ENCODE measurements at regions not wholly inside any gene's neighbourhood (a gene's known extent, or its start where the extent isn't known, plus 50 kb on each side); places are given as distances from the start of the nearest gene placed in this dataset.

DNA sequence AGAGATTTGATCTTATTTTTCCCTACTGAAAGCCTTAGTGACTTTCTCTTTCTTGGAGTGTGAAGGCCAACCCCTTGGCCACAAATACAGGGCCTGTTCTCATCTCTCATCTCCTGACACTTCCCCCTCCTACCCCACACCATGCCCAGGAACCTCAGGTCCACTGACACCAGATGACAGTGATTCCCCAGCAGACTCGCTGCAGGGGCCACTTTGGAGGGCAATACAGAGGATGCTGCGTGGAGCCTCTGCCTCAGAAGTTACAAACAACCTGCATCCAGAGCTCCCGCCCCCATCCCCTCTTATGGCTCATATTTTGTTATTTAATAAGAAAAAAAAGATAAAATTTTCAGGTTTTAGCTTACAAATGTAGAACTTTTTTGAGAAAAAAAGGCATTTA is 70.1 kb upstream of the LGALSL start:
- Histone ChIP-seq H3K4me3 (no peak overlapping the region), H3K27ac (no peak overlapping the region), H3K27me3 (replicated peaks; ENCODE audit: insufficient read depth) (no peaks in the 10 kb centered on the region), H3K36me3 (no peaks in the 10 kb centered on the region), H3K4me1 (ENCODE audit: control insufficient read depth in 1 of 2, low read depth in 2 of 2) (no peaks in the 10 kb centered on the region), H3K9me3 (no peaks in the 10 kb centered on the region)
- TF ChIP-seq, protein P1, sequence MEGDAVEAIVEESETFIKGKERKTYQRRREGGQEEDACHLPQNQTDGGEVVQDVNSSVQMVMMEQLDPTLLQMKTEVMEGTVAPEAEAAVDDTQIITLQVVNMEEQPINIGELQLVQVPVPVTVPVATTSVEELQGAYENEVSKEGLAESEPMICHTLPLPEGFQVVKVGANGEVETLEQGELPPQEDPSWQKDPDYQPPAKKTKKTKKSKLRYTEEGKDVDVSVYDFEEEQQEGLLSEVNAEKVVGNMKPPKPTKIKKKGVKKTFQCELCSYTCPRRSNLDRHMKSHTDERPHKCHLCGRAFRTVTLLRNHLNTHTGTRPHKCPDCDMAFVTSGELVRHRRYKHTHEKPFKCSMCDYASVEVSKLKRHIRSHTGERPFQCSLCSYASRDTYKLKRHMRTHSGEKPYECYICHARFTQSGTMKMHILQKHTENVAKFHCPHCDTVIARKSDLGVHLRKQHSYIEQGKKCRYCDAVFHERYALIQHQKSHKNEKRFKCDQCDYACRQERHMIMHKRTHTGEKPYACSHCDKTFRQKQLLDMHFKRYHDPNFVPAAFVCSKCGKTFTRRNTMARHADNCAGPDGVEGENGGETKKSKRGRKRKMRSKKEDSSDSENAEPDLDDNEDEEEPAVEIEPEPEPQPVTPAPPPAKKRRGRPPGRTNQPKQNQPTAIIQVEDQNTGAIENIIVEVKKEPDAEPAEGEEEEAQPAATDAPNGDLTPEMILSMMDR (IDR thresholded peaks at IDR 0.05), result no peak
- ATAC-seq (ENCODE audit: insufficient number of reproducible peaks, low FRiP score, low read depth) (no peak), DNase-seq (ENCODE audit: low spot score) (no peak)

DNA sequence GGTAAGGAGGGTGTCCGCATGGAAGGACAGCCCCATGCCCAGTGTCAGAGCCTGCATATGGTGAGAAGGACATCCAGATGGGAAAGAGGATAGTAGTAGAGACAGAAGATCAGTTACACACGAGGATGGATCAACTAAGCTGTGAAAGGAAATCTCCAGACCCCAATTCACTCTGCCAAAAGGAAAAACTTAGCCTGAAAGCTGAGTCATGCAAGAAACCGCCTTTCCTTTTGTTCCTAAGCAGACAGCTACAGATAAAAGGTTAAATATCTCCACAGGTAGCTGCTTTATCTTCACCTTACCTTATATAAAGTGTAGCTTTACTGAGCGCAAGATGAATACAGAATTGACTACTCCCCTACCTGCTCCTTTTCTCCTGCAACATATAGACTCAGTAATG is 67.3 kb upstream of the LGALSL start:
- ATAC-seq (ENCODE audit: insufficient number of reproducible peaks, low FRiP score, low read depth), result no peak
- Histone ChIP-seq H3K9me3 (peaks cover 3% of the 10 kb centered on the region), H3K4me1 (ENCODE audit: control insufficient read depth in 1 of 2, low read depth in 2 of 2) (no peaks in the 10 kb centered on the region), H3K36me3 (no peaks in the 10 kb centered on the region), H3K27ac (no peak overlapping the region), H3K27me3 (replicated peaks; ENCODE audit: insufficient read depth) (no peaks in the 10 kb centered on the region), H3K4me3 (no peak overlapping the region)
- TF ChIP-seq, protein P1 (IDR thresholded peaks at IDR 0.05), result no peak
- no peak for DNase-seq (ENCODE audit: low spot score)

DNA sequence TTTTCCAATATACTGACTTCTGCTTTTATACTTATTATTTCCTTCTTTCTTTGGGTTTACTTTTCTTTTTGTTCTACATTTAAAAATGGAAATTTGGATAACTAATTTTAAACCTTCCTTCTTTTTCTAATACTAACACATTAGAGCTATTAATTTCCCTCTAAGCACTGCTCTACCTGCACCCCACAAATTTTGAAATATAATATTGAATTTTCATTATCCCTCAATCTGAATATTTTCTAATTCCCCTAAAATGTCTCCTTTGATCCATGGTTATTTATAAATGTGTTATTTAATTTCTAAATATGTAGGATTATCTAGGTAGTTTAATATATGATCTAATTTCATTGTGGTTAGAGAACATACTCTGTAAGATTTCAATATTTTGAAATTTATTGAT is 63.4 kb upstream of the LGALSL start:
- ATAC-seq (ENCODE audit: insufficient number of reproducible peaks, low FRiP score, low read depth), result no peak
- H3K4me3 ChIP-seq, result no peak overlapping the region

DNA sequence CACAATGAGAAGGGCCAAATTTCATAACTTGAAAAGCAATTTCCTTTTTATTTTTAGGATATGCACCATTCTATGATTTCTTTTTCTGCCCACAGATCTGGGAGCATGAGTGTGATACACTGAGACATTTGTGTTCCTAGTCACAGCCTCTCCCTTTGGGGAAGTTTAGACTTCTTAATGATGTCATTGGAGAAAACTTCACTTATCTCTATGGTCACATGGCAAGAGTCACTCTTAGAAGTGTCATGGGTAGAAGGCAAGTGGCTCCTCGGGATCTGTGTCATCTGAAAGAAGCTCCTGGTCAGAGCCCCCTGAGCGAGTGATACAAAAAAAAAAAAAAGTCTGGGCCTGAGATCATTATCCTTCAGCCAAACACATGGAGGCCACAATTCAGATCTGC is 62.5 kb upstream of the LGALSL start:
- H3K27me3 ChIP-seq (replicated peaks; ENCODE audit: insufficient read depth), result no peaks in the 10 kb centered on the region
- DNase-seq (ENCODE audit: low spot score) (no peak), ATAC-seq (ENCODE audit: insufficient number of reproducible peaks, low FRiP score, low read depth) (peak; percentile 60)
- peak overlapping the region in 1 of 2 donors; percentile 44 for H3K27ac ChIP-seq
- no peaks in the 10 kb centered on the region for H3K4me1 ChIP-seq (ENCODE audit: control insufficient read depth in 1 of 2, low read depth in 2 of 2)
- TF ChIP-seq, protein P1 (IDR thresholded peaks at IDR 0.05), result no peak
- H3K9me3 ChIP-seq, result peaks cover 3% of the 10 kb centered on the region
- H3K36me3 ChIP-seq, result no peaks in the 10 kb centered on the region
- no peak overlapping the region for H3K4me3 ChIP-seq

More for the DNA sequence above, 63.4 kb upstream of the LGALSL start:
- TF ChIP-seq, protein P1 (IDR thresholded peaks at IDR 0.05), result no peak
- Histone ChIP-seq H3K36me3 (no peaks in the 10 kb centered on the region), H3K27ac (no peak overlapping the region), H3K4me1 (ENCODE audit: control insufficient read depth in 1 of 2, low read depth in 2 of 2) (no peaks in the 10 kb centered on the region), H3K27me3 (replicated peaks; ENCODE audit: insufficient read depth) (no peaks in the 10 kb centered on the region), H3K9me3 (peaks cover 3% of the 10 kb centered on the region)
- no peak for DNase-seq (ENCODE audit: low spot score)

DNA sequence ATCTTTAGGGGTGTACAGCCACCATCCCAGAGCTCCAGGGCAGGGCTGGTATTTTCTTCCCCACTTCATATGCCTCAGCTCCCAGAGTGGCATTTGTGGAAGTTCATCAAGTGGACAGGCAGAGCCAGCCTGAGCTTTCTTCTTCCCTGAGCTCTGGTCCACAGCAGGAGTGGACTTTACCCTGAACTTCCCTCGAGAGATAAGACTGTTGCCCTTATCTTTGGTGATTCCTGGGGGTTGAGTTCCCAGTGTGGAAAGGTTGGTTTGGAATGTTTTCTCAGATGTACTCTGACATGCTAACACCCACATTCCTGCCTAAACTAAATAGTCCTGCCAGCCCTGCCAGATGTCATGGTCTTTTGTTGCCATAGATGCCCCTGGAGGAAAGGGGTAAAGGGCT is 62.0 kb upstream of the LGALSL start:
- H3K4me3 ChIP-seq, result no peak overlapping the region
- H3K9me3 ChIP-seq, result peaks cover 3% of the 10 kb centered on the region
- ATAC-seq (ENCODE audit: insufficient number of reproducible peaks, low FRiP score, low read depth) (no peak), DNase-seq (ENCODE audit: low spot score) (no peak)
- no peaks in the 10 kb centered on the region for H3K4me1 ChIP-seq (ENCODE audit: control insufficient read depth in 1 of 2, low read depth in 2 of 2)
- TF ChIP-seq, protein P1 (IDR thresholded peaks at IDR 0.05), result no peak
- peak overlapping the region in 1 of 2 donors; percentile 44 for H3K27ac ChIP-seq
- H3K27me3 ChIP-seq (replicated peaks; ENCODE audit: insufficient read depth), result no peaks in the 10 kb centered on the region
- H3K36me3 ChIP-seq, result no peaks in the 10 kb centered on the region
